IMR-90 (cell line): ENCODE measurements at regions not wholly inside any gene's neighbourhood (a gene's known extent, or its start where the extent isn't known, plus 50 kb on each side); places are given as distances from the start of the nearest gene placed in this dataset.
"Not testable (repeated sequence)": the region's sequence is repeated elsewhere in the genome, so short reads cannot be mapped to it uniquely, and the experiment has no call there.

Source experiments
- ATAC-seq: fragments of 200-7000 bp; cut with Tn5 transposase; 2 replicates; pipeline ENCODE4 v1.9.1; 2020; ENCODE audit warnings: low read depth, mild to moderate bottlenecking, moderate library complexity
- BruUV-seq: library from RNA; stranded (reverse); fragments of 400-500 nt; replicated peaks from 2 replicates; lab custom pipeline; 2021; lab: Mats Ljungman, UMichigan
- CTCF ChIA-PET: fragments of 300-600 bp; formaldehyde crosslinking; extraction: SDS; loops from one replicate; lab custom pipeline; 2021; ENCODE audit warnings: antibody characterized with exemption; lab: Yijun Ruan, JAX
- POLR2A ChIA-PET: fragments of 300-600 bp; sonication (Branson Sonifier 250); formaldehyde crosslinking; loops from one replicate; lab custom pipeline; 2022; ENCODE audit warnings: antibody characterized with exemption; ENCODE audit not compliant: unreplicated experiment; lab: Charles Lee
- DNase-seq: peaks from one replicate; pipeline ENCODE4 v3.0.0; 2013
- H2AFZ ChIP-seq: replicated peaks from 2 replicates; pipeline ENCODE3; 2013; ENCODE audit warnings: low read length, mild to moderate bottlenecking; ENCODE audit not compliant: poor library complexity
- H2AK5ac ChIP-seq: 2 replicates; pipeline ENCODE4 v1.6.1; 2013; ENCODE audit warnings: low read depth, low read length, inconsistent platforms
- H2AK9ac ChIP-seq: replicated peaks from 2 replicates; pipeline ENCODE3; 2013; ENCODE audit warnings: mild to moderate bottlenecking, low read depth, low read length, moderate library complexity; ENCODE audit not compliant: poor library complexity
- H2BK120ac ChIP-seq: 2 replicates; pipeline ENCODE4 v1.6.1; 2013; ENCODE audit warnings: low read depth, low read length, inconsistent platforms
- H2BK15ac ChIP-seq: 3 replicates; pipeline ENCODE4 v1.6.1; 2013; ENCODE audit warnings: low read depth, low read length, inconsistent platforms
- H2BK20ac ChIP-seq: 2 replicates; pipeline ENCODE4 v1.6.1; 2013; ENCODE audit warnings: low read depth, mild to moderate bottlenecking, inconsistent platforms, low read length, moderate library complexity
- H2BK5ac ChIP-seq: 2 replicates; pipeline ENCODE4 v1.6.1; 2013; ENCODE audit warnings: mild to moderate bottlenecking, low read depth, low read length, inconsistent platforms; ENCODE audit not compliant: poor library complexity, severe bottlenecking
- H3K14ac ChIP-seq: replicated peaks from 2 replicates; pipeline ENCODE4 v1.6.1; 2013; ENCODE audit warnings: low read depth, low read length, inconsistent platforms
- H3K18ac ChIP-seq: 2 replicates; pipeline ENCODE4 v1.6.1; 2013; ENCODE audit warnings: low read depth, low read length, control low read depth
- H3K23ac ChIP-seq: 2 replicates; pipeline ENCODE4 v1.6.1; 2013; ENCODE audit warnings: low read depth, low read length, inconsistent platforms
- H3K27ac ChIP-seq: 2 replicates; pipeline ENCODE4 v1.5.1; 2013; ENCODE audit warnings: mild to moderate bottlenecking, control low read depth, low read length; ENCODE audit not compliant: insufficient read depth
- H3K27me3 ChIP-seq: 2 replicates; pipeline ENCODE4 v1.6.1; 2013; ENCODE audit warnings: low read length; ENCODE audit not compliant: control insufficient read depth, insufficient read depth
- H3K36me3 ChIP-seq: 2 replicates; pipeline ENCODE4 v1.6.1; 2013; ENCODE audit warnings: low read length, mixed read lengths; ENCODE audit not compliant: control insufficient read depth, insufficient read depth
- H3K4ac ChIP-seq: 2 replicates; pipeline ENCODE4 v1.6.1; 2013; ENCODE audit warnings: low read depth, low read length, inconsistent platforms
- H3K4me1 ChIP-seq: 2 replicates; pipeline ENCODE4 v1.6.1; 2013; ENCODE audit warnings: low read length, mixed read lengths; ENCODE audit not compliant: control insufficient read depth, insufficient read depth
- H3K4me2 ChIP-seq: 2 replicates; pipeline ENCODE4 v1.6.1; 2013; ENCODE audit warnings: low read depth, mild to moderate bottlenecking, control low read depth, low read length, moderate library complexity
- H3K4me3 ChIP-seq: 2 replicates; pipeline ENCODE4 v1.5.1; 2013; ENCODE audit warnings: low read depth, mild to moderate bottlenecking, control low read depth, low read length, moderate library complexity; ENCODE audit not compliant: insufficient read depth
- H3K56ac ChIP-seq: 2 replicates; pipeline ENCODE4 v1.6.1; 2013; ENCODE audit warnings: low read length, inconsistent platforms; ENCODE audit not compliant: insufficient read depth; ENCODE audit errors: extremely low read depth
- H3K79me1 ChIP-seq, 2 experiments: 2 replicates each; pipeline ENCODE4 v1.6.1; 2013; ENCODE audit warnings: low read length in 2 of 2, inconsistent platforms in 1 of 2, low read depth in 1 of 2
- H3K9ac ChIP-seq: 2 replicates; pipeline ENCODE4 v1.6.1; 2013; ENCODE audit warnings: low read depth, low read length, control low read depth
- H3K9me1 ChIP-seq: 2 replicates; pipeline ENCODE4 v1.6.1; 2013; ENCODE audit warnings: low read length, inconsistent platforms; ENCODE audit not compliant: insufficient read depth
- H3K9me3 ChIP-seq: 2 replicates; pipeline ENCODE4 v1.6.1; 2013; ENCODE audit warnings: low read length; ENCODE audit not compliant: control insufficient read depth, insufficient read depth
- H4K20me1 ChIP-seq: 2 replicates; pipeline ENCODE4 v1.6.1; 2013; ENCODE audit warnings: low read length, inconsistent platforms; ENCODE audit not compliant: insufficient read depth
- H4K5ac ChIP-seq: 2 replicates; pipeline ENCODE4 v1.6.1; 2013; ENCODE audit warnings: mild to moderate bottlenecking, low read depth, low read length, control low read depth
- H4K8ac ChIP-seq, 2 experiments: 2 replicates each; pipeline ENCODE4 v1.6.1; 2013; ENCODE audit warnings: low read depth in 2 of 2, low read length in 2 of 2, control low read depth in 1 of 2, inconsistent platforms in 1 of 2
- H4K91ac ChIP-seq: 2 replicates; pipeline ENCODE4 v1.6.1; 2013; ENCODE audit warnings: low read depth, low read length, inconsistent platforms; ENCODE audit not compliant: insufficient read depth
- WGBS, 2 experiments: methylation state at CpG; one replicate each; pipeline versions ENCODE4 v1.1.5 to v1.1.7; 2013; ENCODE audit warnings: missing lambda C conversion rate in 2 of 2; ENCODE audit not compliant: insufficient read length in 1 of 2; ENCODE audit errors: extremely low coverage in 2 of 2; 5-methylcytosine and 5-hydroxymethylcytosine counted together
- dilution Hi-C: fragments of 300-500 bp; cut with HindIII; formaldehyde crosslinking; loops from one replicate; pipeline ENCODE4 v1.14.3; 2018; ENCODE audit warnings: low sequenced_read_pairs; ENCODE audit not compliant: unreplicated experiment
- in situ Hi-C: fragments of 300-500 bp; cut with MboI; formaldehyde crosslinking; loops from 3 replicates; pipeline ENCODE4 v1.14.3; 2019; ENCODE audit warnings: low sequenced_read_pairs, inconsistent platforms, mixed read lengths
- intact Hi-C: fragments of 100-400 bp; cut with micrococcal nuclease; formaldehyde crosslinking; loops from 2 replicates; pipeline ENCODE4 v1.10.0; 2022

DNA sequence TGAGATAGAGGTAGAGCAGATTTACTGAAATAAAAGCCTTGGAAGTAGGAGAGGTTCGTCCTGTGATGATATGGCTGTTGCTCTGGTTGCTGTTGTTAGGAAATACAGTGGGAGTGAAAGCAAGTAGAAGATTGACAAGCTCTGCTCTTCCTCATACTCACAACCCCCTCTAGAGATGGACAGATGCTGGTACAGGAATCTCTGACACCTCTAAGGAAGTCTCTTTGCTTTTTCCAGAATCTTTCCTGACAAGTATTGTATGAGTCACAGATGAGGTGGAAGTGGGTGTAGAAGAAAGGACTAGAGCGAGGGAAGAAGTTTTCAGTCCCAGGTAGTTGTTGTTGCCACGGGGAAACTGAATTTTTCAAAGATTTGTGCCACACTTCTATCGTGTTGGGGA lies 337.8 kb downstream of the RPIA start:
- H4K8ac ChIP-seq, H3K4me3 ChIP-seq, H3K56ac ChIP-seq, H2AK5ac ChIP-seq, CTCF ChIA-PET, intact Hi-C loops, H3K4me1 ChIP-seq, H3K14ac ChIP-seq, H4K20me1 ChIP-seq, H3K27me3 ChIP-seq, H2AK9ac ChIP-seq, H4K5ac ChIP-seq, H3K4ac ChIP-seq, H2BK20ac ChIP-seq, H2AFZ ChIP-seq, H3K9ac ChIP-seq, H3K23ac ChIP-seq, H2BK15ac ChIP-seq, H3K79me1 ChIP-seq, BruUV-seq, dilution Hi-C loops, H3K9me1 ChIP-seq, H3K18ac ChIP-seq, ATAC-seq, H3K9me3 ChIP-seq, in situ Hi-C loops, H2BK5ac ChIP-seq, H3K27ac ChIP-seq, H4K91ac ChIP-seq, DNase-seq, POLR2A ChIA-PET, H3K36me3 ChIP-seq, H3K4me2 ChIP-seq, H2BK120ac ChIP-seq: not testable (repeated sequence)
- no CpG with 5 or more reads among the region's 4 CpGs for WGBS, 2 experiments
